ENCODE measurements at regions not wholly inside any gene's neighbourhood (a gene's known extent, or its start where the extent isn't known, plus 50 kb on each side); places are given as distances from the start of the nearest gene placed in this dataset.

DNA sequence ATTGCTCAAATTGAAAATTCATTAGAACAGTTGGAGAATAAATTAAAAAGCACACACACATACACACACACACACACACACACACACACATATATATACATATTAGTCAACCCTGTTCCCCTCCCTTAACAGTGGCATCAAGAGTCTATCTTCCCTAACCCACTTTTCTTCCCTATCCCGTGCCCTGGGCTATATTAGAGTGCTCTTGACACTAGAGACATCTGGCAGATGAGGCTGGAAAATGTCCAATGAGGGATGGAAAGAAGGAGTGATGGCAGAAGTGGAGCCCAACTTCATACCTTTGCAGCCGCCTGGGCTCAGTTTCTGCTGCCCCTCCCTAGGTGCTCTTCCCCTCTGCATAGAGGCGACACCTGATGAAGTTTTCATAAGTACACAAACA, 172.4 kb upstream of the NUDT4 start:
- no peaks in the 10 kb centered on the region for H3K36me3 Mint-ChIP-seq (ENCODE audit: low read depth)
- H3K4me1 Mint-ChIP-seq, result peaks cover 13% of the 10 kb centered on the region
- peaks cover 6% of the 10 kb centered on the region for H3K9me3 Mint-ChIP-seq
- no peak overlapping the region for H3K4me3 Mint-ChIP-seq
- TF ChIP-seq CTCF (IDR thresholded peaks at IDR 0.05; ENCODE audit: unreplicated experiment in 3 of 3), result no peak
- H3K27me3 Mint-ChIP-seq (ENCODE audit: low read depth), result no peaks in the 10 kb centered on the region
- H3K27ac Mint-ChIP-seq, result no peak overlapping the region

GRCh38 chr12:93208011-93208410, 169.7 kb upstream of the NUDT4 start:
- no peak for TF ChIP-seq CTCF (IDR thresholded peaks at IDR 0.05; ENCODE audit: unreplicated experiment in 3 of 3)
- no peak overlapping the region for H3K4me3 Mint-ChIP-seq
- H3K4me1 Mint-ChIP-seq, result peaks cover 6% of the 10 kb centered on the region
- no peaks in the 10 kb centered on the region for H3K27me3 Mint-ChIP-seq (ENCODE audit: low read depth)
- no peak overlapping the region for H3K27ac Mint-ChIP-seq
- peaks cover 16% of the 10 kb centered on the region for H3K9me3 Mint-ChIP-seq
- no peaks in the 10 kb centered on the region for H3K36me3 Mint-ChIP-seq (ENCODE audit: low read depth)

DNA sequence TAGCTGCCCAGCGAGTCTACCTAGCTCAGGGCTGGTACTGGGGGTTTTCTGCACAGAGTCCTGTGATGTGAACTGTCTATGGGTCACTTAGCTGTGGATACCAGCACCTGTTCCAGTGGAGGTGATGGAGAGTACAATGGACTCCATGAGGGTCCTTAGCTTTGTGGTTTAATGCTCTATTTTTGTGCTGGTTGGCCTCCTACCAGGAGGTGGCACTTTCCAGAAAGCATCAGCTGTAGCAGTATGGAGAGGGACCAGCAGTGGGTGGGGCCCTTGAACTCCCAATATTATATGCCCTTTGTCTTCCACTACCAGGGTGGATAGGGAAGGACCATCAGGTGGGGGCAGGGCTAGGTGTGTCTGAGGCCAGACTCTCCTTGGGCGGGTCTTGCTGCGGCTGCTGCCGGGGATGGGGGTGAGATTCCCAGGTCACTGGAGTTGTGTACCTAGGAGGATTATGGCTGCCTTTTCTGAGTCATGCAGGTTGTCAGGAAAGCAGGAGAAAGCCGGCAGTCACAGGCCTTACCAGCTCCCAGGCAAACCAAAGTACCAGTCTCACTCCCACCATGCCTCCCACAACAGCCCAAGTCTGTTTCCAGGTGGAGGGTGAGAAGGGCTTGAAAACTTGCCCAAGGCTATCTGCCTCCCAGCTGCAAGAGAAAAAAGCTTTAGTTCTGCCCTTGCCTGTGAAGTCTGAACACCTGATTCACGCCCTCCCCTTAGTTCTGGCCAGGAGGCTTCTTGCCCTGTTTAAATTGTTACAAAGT, 163.0 kb upstream of the NUDT4 start:
- Mint-ChIP-seq H3K4me1 (no peaks in the 10 kb centered on the region), H3K9me3 (peaks cover 20% of the 10 kb centered on the region), H3K4me3 (no peak overlapping the region), H3K27ac (no peak overlapping the region), H3K36me3 (ENCODE audit: low read depth) (no peaks in the 10 kb centered on the region), H3K27me3 (ENCODE audit: low read depth) (no peaks in the 10 kb centered on the region)
- no peak for TF ChIP-seq CTCF (IDR thresholded peaks at IDR 0.05; ENCODE audit: unreplicated experiment in 3 of 3)

- TF ChIP-seq CTCF (IDR thresholded peaks at IDR 0.05; ENCODE audit: unreplicated experiment in 3 of 3), result no peak
- H3K27me3 Mint-ChIP-seq (ENCODE audit: low read depth), result no peaks in the 10 kb centered on the region
- no peaks in the 10 kb centered on the region for H3K36me3 Mint-ChIP-seq (ENCODE audit: low read depth)
- no peak overlapping the region for H3K4me3 Mint-ChIP-seq
- no peaks in the 10 kb centered on the region for H3K4me1 Mint-ChIP-seq
- no peak overlapping the region for H3K27ac Mint-ChIP-seq
- H3K9me3 Mint-ChIP-seq, result peaks cover 17% of the 10 kb centered on the region
Measured at GRCh38 chr12:93215290-93215678, 162.4 kb upstream of the NUDT4 start.

- no peak overlapping the region for H3K4me3 Mint-ChIP-seq
- no peaks in the 10 kb centered on the region for H3K27me3 Mint-ChIP-seq (ENCODE audit: low read depth)
Measured at GRCh38 chr12:93219947-93220346, 157.8 kb upstream of the NUDT4 start.

More at GRCh38 chr12:93219947-93220346, 157.8 kb upstream of the NUDT4 start:
- no peak for TF ChIP-seq CTCF (IDR thresholded peaks at IDR 0.05; ENCODE audit: unreplicated experiment in 3 of 3)
- Mint-ChIP-seq H3K4me1 (peaks cover 10% of the 10 kb centered on the region), H3K9me3 (peaks cover 4% of the 10 kb centered on the region), H3K36me3 (ENCODE audit: low read depth) (no peaks in the 10 kb centered on the region), H3K27ac (no peak overlapping the region)

Measured in nephron (organoid).